ENCODE measurements at regions not wholly inside any gene's neighbourhood (a gene's known extent, or its start where the extent isn't known, plus 50 kb on each side); places are given as distances from the start of the nearest gene placed in this dataset.

DNA sequence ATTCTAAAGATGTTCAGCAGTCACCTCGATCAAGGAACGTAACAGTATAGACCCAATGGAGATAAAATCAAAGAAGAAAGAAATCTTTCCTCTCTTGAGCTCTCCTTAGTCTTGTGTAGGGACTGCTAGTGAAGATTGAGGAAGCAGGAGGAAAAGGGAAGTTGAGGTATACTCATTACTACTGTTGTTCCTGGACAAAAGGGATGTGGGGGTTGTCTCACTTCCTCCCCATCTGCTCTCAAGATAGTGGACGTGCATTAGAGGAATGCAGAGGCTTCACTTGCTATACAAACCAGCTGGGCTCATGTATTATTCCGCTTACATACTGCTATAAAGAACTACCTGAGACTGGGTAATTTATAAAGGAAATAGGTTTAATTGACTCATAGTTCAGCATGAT lies 208.9 kb upstream of the ARHGEF9 start:
- no peak for DNase-seq (ENCODE audit: low read depth)
- in situ Hi-C loops (cut with HindIII; ENCODE audit: low pct_unique_long_range_greater_than_20kb, low sequenced_read_pairs) = no loop called here

DNA sequence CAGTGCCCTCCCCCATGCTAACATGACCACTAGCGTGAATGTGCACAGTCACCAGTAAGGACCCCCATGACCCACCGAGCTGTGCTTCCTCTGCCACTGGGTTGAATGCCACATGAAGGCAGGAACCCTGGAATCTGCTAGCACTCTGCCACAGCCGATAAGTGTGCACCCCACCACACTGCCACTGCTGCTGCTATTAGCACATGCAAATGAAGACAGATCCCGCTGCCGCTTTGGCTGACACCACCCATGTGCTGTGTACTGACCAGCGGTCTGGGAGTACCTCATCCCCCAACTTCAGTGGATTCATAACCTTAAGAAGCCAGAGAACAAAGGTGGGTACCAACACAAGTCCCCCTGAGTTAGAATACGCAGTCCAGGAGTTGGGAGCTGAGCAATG lies 200.9 kb upstream of the ARHGEF9 start:
- DNase-seq (ENCODE audit: low read depth) = no peak
- in situ Hi-C loops (cut with HindIII; ENCODE audit: low pct_unique_long_range_greater_than_20kb, low sequenced_read_pairs) = no loop called here

DNA sequence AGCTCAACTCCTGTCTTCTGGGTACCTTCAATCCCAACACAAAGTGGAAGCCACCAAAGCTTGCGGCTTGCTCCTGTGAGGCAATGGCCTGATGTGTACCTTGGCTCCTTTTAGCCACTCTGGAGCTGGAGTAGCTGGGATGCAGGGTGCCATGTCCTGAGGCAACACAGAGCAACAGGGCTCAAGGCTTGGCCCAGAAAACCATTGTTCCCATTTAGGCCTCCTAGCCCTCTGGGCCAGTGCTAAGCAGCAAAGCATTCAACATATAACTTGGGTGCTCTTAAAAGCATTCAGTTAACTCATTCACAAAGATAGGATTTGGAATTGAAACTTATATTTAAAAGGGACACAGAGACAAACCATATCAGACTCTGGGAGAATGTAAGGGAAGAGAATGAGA lies 194.5 kb upstream of the ARHGEF9 start:
- in situ Hi-C loops (cut with HindIII; ENCODE audit: low pct_unique_long_range_greater_than_20kb, low sequenced_read_pairs) = no loop called here
- no peak for DNase-seq (ENCODE audit: low read depth)

DNA sequence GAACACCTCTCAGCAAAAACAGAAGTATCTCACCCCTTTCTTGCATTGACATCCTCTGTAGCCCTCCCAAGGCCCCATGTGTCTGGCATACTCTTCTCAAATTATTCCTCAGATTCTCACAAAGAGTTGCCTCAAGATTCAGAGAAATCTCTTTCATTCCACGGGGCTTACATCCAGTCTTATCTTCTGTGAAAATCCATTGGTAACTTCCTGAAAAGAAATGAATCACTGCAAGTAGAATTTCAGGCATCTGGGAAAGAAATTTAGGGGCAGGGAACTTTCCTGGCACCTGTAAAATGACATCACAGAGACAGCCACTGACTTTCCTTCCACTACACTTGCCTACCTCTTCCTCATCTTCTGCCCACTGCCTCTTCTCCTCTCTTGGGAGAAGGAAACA lies 182.5 kb upstream of the ARHGEF9 start:
- in situ Hi-C loops (cut with HindIII; ENCODE audit: low pct_unique_long_range_greater_than_20kb, low sequenced_read_pairs) = no loop called here
- no peak for DNase-seq (ENCODE audit: low read depth)

DNA sequence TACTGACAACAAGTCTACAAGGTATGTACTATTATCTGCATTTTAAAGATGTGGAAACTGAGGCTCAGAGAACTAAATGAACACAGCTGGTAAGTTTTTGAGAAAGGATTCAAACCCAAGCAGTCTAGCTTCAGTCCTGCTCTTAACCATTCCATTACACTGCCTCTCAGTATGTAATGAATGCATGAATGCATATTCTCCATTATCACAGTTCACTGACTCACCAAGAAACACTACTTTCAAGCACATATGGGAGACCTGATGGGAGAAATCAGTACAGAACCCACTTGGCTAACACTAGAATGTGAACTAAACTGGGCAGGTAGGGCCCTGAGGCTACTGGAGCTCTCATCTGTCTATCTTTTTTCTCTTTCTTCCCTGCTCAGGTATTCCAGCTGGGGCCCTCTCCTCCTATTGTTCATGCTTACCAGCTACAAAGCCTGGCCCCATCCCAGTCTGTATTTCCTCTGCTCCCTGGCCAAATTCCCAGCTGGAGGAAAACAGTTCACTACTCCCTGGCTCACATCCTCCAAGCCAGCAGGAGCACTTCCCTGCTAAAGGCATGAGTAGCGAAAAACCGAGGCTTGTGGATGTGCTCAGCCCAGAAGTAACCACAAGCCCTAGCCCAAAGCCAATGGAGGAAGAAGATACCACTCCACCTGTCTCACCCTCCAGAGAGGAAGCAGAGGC lies 178.2 kb upstream of the ARHGEF9 start:
- DNase-seq (ENCODE audit: low read depth) = no peak
- in situ Hi-C loops (cut with HindIII; ENCODE audit: low pct_unique_long_range_greater_than_20kb, low sequenced_read_pairs) = no loop called here

DNA sequence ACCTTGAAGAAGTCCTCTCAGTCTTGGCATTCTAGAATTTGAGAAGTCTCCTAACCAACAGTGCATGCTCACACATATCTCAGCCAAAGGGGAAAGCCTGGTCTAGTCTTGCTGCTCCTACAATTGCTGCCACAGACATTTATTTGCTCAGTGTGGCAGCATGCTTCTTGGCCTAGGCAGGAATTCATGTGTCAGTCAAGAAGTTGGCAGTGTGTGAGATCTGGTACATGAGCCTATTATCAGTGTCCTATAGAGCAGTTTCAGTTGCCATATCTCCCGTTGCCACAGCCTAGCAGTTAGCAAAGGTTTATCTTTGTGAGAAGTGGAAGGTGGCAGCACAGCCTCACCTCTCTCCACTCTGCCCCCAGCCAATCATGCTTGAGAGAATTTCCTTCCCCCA lies 176.9 kb upstream of the ARHGEF9 start:
- no peak for DNase-seq (ENCODE audit: low read depth)
- in situ Hi-C loops (cut with HindIII; ENCODE audit: low pct_unique_long_range_greater_than_20kb, low sequenced_read_pairs) = no loop called here

DNA sequence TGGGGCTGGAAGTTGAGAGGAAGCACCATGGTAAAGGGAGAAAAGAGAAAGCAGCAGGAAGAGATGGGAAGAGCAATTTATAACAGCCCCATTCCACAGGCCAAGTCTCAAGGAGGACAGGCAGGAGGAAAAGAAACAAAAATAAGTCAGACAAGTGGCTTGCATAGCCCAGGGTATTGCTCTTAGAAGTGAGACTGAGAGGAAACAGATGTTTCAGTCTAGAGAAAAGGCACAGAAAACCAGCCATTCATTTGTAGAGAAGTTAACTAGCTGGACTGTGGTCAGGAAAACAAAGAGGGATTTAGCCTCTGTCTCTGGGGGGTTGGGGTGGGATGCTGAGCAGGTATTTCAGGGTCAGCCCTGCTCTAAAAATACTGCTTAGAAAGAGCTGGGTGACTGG lies 175.0 kb upstream of the ARHGEF9 start:
- DNase-seq (ENCODE audit: low read depth) = no peak
- in situ Hi-C loops (cut with HindIII; ENCODE audit: low pct_unique_long_range_greater_than_20kb, low sequenced_read_pairs) = no loop called here

DNA sequence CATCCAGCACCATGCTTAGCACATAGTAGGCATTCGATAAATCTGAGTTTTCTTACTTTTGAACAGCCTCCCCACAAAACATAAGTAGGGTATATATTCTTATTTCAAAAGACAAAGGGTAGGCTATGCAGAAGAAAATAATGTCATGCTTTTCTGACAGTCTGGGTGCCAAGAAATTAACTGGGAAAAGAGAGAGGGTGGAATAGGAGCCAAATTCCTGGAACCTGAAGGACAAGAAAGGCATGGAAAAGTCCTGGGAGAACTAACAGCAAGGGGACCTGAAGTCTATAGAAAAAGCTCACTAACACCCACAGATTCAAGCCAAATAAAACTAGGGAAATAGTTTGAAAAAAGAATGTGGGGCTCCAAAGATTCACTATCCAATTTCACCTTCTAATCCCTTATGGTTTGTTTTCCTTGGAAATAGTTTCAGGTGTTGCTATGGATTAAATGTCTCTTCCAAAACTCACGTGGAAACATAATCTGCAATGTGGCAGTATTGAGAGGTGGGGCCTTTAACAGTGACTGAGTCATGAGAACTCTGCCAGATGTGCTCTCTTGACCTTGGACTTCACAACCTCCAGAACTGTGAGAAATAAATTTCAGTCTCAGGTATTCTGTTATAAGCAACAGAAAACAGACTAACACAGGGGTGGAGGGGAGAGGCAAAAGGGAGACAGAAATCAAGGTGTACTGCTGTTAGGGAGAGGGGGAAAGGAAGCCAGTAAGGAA lies 173.3 kb upstream of the ARHGEF9 start:
- DNase-seq (ENCODE audit: low read depth) = no peak
- in situ Hi-C loops (cut with HindIII; ENCODE audit: low pct_unique_long_range_greater_than_20kb, low sequenced_read_pairs) = no loop called here

DNA sequence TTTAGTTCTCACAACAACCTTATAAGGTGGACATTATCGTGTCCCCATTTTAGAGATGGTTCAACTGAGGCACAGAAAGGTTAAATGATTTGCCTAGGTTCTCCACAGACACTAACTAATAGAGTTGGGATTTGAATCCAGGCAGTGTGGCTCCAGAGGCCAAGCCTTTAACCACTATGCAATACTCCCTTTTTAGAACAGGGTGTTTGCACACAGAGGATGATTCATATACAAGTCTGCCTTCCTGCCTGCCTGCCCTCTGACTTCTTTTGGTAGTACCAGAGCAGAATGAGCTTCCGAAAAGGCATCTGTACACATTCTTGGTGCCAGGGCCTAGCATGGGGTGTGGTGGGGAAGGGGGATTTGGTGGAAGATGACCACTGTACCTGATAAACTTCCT lies 150.8 kb upstream of the ARHGEF9 start:
- DNase-seq (ENCODE audit: low read depth) = no peak
- in situ Hi-C loops (cut with HindIII; ENCODE audit: low pct_unique_long_range_greater_than_20kb, low sequenced_read_pairs) = no loop called here

DNA sequence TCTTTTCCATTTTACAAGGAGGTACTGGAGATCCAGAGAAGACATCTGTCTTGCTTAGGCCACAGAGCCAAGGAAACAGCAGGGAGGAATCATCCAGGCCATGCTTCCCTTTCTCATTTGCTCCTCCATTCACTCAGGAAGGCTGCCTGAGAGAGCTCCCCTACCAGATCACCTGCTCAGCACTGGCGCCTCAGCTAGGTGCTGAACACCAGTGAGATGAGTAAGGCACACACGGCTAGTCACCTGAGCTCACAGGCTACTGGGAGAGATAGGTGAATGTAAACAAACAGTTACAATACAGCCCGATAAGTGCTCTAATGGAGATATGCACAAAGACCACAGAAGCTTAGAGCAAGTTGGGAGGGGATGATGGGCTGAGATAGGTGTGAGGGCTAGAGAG lies 149.8 kb upstream of the ARHGEF9 start:
- DNase-seq (ENCODE audit: low read depth) = no peak
- in situ Hi-C loops (cut with HindIII; ENCODE audit: low pct_unique_long_range_greater_than_20kb, low sequenced_read_pairs) = no loop called here

DNA sequence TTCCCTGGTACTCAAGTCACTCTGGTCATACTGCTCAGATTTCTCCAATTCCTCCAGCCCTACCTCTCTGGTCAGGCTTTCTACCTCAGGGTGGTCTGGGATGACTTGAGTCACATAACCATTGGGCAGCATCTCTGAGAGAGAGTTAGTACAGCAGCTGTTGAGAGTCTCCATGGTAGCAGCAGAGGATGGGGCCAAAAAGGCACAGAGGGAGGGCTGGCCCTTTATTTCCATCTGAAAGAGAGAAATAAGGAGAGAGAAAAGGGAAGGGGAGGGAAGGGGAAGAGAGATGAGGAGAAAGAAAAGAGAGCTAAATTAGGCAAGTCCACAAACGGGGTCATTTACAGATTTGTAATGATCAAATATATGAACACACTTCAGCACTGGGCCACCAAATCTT lies 149.1 kb upstream of the ARHGEF9 start:
- in situ Hi-C loops (cut with HindIII; ENCODE audit: low pct_unique_long_range_greater_than_20kb, low sequenced_read_pairs) = no loop called here
- DNase-seq (ENCODE audit: low read depth) = no peak

DNA sequence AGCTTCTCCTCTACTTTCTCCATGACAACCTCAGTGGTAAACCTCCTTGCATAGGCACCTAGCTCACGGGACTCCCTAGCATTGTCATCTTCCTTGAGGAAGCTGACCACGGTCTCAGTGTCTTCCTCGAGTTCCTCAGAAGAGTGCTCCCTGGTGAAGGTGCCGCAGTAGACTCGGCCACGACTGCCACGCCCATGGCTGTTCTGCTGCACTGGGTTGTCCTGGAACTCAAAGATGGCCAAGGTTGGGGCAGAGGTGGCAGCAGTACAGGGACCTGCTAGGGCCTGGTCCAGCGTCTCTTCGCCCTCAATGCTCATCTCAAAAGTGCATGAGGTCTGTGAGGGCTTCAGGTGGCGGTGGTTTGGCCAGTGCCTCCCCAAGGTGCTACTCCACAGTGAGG lies 147.9 kb upstream of the ARHGEF9 start:
- in situ Hi-C loops (cut with HindIII; ENCODE audit: low pct_unique_long_range_greater_than_20kb, low sequenced_read_pairs) = no loop called here
- DNase-seq (ENCODE audit: low read depth) = no peak

DNA sequence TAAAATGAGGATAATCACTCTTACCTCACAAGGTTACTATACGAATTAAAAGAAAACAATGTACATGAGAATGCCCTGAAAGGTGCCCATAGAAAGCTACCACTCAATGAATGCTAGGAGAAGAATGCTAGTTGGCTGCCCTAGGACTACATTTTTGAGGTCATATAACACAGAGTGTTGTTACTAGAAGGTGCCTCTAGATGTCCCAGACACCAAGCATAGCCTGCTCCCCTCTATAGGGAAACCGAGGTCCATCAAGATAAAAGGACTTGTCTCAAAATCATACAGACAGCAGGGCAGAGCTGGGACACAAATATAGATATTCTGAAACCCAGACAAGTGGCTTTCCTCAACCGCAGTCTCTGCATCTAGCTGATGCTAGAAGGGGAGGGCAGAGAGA lies 147.0 kb upstream of the ARHGEF9 start:
- in situ Hi-C loops (cut with HindIII; ENCODE audit: low pct_unique_long_range_greater_than_20kb, low sequenced_read_pairs) = no loop called here

DNA sequence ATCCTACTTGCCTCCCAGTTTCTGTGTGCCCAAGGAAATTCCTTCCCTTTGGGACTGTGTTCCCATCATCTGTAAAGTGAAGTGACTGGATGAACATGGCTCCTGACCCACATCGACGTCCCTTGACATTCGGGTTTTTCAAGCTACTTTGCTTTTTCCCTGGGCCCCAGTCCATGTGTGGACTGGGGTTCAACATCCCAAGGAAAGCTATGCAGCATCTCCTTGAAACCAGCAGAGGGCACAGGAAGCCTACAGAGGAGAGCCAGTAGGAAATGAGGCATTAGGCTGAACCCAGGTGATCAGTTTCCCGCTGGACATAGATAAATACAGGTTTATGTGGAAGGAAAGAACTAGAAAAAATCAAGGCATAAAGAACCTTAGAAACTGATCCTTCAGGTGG lies 145.1 kb upstream of the ARHGEF9 start:
- no peak for DNase-seq (ENCODE audit: low read depth)
- in situ Hi-C loops (cut with HindIII; ENCODE audit: low pct_unique_long_range_greater_than_20kb, low sequenced_read_pairs) = no loop called here

More for the DNA sequence above, 147.0 kb upstream of the ARHGEF9 start:
- no peak for DNase-seq (ENCODE audit: low read depth)

DNA sequence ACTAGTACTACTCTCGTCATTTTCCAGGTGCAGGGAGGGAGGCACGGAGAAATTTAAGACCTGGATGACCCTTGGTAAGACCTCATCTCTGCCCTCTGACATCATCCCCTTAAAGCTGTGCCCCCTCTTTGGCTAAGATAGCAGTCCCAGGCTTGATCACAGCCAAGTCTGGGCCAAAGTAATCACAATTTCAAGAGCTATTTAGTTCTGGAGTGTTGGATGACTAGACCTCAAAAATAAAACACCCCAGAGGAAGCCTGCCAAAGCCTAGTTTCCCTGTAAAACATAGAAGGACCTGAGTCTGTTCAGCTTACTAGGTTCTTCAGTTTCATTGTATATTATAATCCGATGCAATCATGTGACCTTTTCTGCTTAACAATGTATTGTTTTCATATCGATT lies 144.6 kb upstream of the ARHGEF9 start:
- DNase-seq (ENCODE audit: low read depth) = no peak
- in situ Hi-C loops (cut with HindIII; ENCODE audit: low pct_unique_long_range_greater_than_20kb, low sequenced_read_pairs) = no loop called here

DNA sequence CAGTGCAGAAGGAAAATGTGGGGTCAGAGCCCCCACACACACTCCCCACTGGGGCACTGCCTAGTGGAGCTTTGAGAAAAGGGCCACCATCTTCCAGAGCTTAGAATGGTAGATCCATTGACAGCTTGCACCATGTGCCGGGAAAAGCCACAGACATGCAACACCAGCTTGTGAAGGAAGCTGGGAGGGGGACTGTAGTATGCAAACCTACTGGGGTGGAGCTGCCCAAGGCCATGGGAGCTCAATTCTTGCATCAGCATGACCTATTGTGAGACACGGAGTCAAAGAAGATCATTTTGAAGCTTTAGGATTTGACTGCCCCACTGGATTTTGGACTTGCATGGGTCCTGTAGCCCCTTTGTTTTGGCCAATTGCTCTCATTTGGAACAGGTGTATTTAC lies 142.8 kb upstream of the ARHGEF9 start:
- DNase-seq (ENCODE audit: low read depth) = no peak
- in situ Hi-C loops (cut with HindIII; ENCODE audit: low pct_unique_long_range_greater_than_20kb, low sequenced_read_pairs) = no loop called here

DNA sequence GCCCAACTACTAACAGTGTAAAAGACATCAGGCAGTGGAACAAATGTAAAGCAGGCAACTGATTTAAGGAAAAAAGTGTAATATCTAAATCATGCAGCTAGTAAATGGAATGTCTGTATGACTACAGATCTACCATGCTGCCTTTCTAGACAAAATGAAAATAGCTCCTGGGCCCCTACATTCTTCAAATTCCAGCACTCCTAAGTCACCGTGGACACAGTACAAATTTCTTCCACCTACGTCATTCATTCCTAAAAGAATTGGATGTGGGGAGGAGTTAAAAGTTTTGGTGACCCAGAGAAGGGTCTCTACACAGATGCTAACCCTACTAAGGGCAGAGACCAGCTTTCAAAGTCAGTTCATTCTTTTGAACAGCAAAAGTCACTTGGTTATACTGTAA lies 137.2 kb upstream of the ARHGEF9 start:
- in situ Hi-C loops (cut with HindIII; ENCODE audit: low pct_unique_long_range_greater_than_20kb, low sequenced_read_pairs) = no loop called here
- no peak for DNase-seq (ENCODE audit: low read depth)

DNA sequence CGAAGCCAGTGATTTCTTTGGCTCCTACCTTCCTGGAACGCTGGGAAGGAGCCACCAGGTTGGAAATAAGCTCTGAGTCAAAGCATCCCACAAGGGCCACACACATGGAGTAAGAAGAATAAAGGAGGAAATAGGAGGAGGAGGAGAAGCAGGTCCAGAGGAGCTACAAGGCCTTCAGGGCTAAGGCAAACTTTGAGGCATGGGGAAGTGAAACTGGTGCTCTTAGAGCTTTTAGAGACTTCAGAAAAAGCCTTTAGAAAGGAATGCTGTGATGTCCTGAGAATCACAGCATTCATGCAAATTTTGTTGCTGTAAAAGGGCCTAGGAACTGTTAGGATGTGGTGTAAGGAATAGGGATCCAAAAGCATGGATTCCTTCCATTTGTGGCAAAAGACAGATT lies 135.9 kb upstream of the ARHGEF9 start:
- no peak for DNase-seq (ENCODE audit: low read depth)
- in situ Hi-C loops (cut with HindIII; ENCODE audit: low pct_unique_long_range_greater_than_20kb, low sequenced_read_pairs) = no loop called here

DNA sequence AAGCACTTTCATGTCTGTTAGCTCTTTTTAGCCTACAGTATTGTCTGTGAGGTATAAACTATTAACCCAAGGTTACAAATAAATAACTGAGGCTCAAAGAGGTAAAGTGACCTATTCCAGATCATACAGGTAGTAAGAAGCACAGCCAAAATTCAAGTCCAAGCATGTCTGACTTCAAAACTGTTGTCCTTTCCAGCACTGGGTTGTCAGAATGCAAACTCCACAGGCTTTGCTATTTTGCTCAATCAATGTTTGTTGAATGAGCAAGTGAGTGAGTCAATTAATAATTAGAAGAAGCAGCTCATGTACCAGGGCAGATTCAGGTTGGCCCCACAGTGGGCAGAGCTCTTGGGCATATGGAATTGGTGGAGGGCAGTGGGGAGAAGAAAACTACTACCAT lies 134.1 kb upstream of the ARHGEF9 start:
- DNase-seq (ENCODE audit: low read depth) = no peak
- in situ Hi-C loops (cut with HindIII; ENCODE audit: low pct_unique_long_range_greater_than_20kb, low sequenced_read_pairs) = no loop called here

DNA sequence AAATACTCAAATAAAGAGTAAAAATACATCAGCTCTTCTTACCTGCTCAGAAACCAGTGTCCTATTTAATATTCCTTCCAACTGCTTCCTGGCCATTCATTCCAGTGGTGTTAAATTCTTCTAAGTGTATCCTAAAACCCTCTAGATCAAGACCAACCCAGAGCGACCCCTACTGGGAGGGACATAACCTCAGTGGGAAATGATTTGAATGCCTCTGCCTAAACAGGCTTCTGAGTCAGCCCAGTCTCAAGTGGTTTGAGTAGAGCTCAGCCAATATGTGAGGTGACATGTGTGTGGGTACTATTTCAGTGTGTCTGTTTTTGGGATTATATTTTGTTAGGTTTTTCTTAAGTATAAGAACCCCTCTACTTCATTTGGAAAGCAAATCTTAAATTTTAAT lies 133.6 kb upstream of the ARHGEF9 start:
- no peak for DNase-seq (ENCODE audit: low read depth)
- in situ Hi-C loops (cut with HindIII; ENCODE audit: low pct_unique_long_range_greater_than_20kb, low sequenced_read_pairs) = no loop called here

All from Caki2 (cell line).